RWPE2 (cell line): ENCODE measurements at regions not wholly inside any gene's neighbourhood (a gene's known extent, or its start where the extent isn't known, plus 50 kb on each side); places are given as distances from the start of the nearest gene placed in this dataset.

ENCODE experiments used
- ATAC-seq: fragments of 200-7000 bp; cut with Tn5 transposase; 3 replicates; pipeline ENCODE4 v1.9.1; 2021; ENCODE audit warnings: low read depth
- DNase-seq: peaks from one replicate; pipeline ENCODE4 v3.0.0-alpha.2; 2020; ENCODE audit warnings: low spot score
- H3K27ac ChIP-seq: fragments of 450-650 bp; 2 replicates; pipeline ENCODE4 v1.5.1; 2017; ENCODE audit warnings: mild to moderate bottlenecking; ENCODE audit not compliant: poor library complexity, severe bottlenecking
- H3K27me3 ChIP-seq: fragments of 250-450 bp; sonication (Bioruptor Pico); 2 replicates; pipeline ENCODE4 v1.5.1; 2021; ENCODE audit warnings: mild to moderate bottlenecking, moderate library complexity; ENCODE audit not compliant: insufficient read depth, poor library complexity, severe bottlenecking
- H3K36me3 ChIP-seq: fragments of 250-450 bp; sonication (Bioruptor Pico); 2 replicates; pipeline ENCODE4 v1.5.1; 2020; ENCODE audit warnings: low read depth, mild to moderate bottlenecking, moderate library complexity
- H3K4me1 ChIP-seq: fragments of 250-450 bp; sonication (Bioruptor Pico); 2 replicates; pipeline ENCODE4 v1.5.1; 2021; ENCODE audit warnings: mild to moderate bottlenecking, moderate library complexity; ENCODE audit not compliant: insufficient read depth, poor library complexity, severe bottlenecking
- H3K4me3 ChIP-seq: fragments of 250-450 bp; sonication (Bioruptor Pico); 2 replicates; pipeline ENCODE4 v1.5.1; 2021; ENCODE audit warnings: mild to moderate bottlenecking, moderate library complexity; ENCODE audit not compliant: severe bottlenecking
- H3K9me3 ChIP-seq: fragments of 250-450 bp; sonication (Bioruptor Pico); 2 replicates; pipeline ENCODE4 v1.5.1; 2021; ENCODE audit warnings: mild to moderate bottlenecking, moderate library complexity; ENCODE audit not compliant: severe bottlenecking
- CTCF ChIP-seq: fragments of 450-650 bp; IDR thresholded peaks from one replicate; pipeline ENCODE4 v1.5.1; 2017; ENCODE audit warnings: mild to moderate bottlenecking, moderate library complexity; ENCODE audit not compliant: poor library complexity, severe bottlenecking

- H3K9me3 ChIP-seq, result no peaks in the 10 kb centered on the region
- DNase-seq (peak; percentile 68), ATAC-seq (no peak)
- no peaks in the 10 kb centered on the region for H3K36me3 ChIP-seq
- no peaks in the 10 kb centered on the region for H3K4me1 ChIP-seq
- H3K4me3 ChIP-seq, result no peak overlapping the region
- H3K27me3 ChIP-seq, result peaks cover 5% of the 10 kb centered on the region
- H3K27ac ChIP-seq, result no peak overlapping the region
- no peak for TF ChIP-seq CTCF
These were observed 196.6 kb upstream of the DIO3 start for GRCh38 chr14:101364503-101365328.

- Histone ChIP-seq H3K4me1 (no peaks in the 10 kb centered on the region), H3K4me3 (no peak overlapping the region), H3K27ac (no peak overlapping the region), H3K9me3 (no peaks in the 10 kb centered on the region), H3K36me3 (no peaks in the 10 kb centered on the region), H3K27me3 (peaks cover 4% of the 10 kb centered on the region)
- ATAC-seq (peak; percentile 35; the same call in 1 of the 3 replicates), DNase-seq (peak; percentile 55)
- no peak for TF ChIP-seq CTCF
These were observed 195.8 kb upstream of the DIO3 start for GRCh38 chr14:101365329-101366158.

- Histone ChIP-seq H3K9me3 (no peaks in the 10 kb centered on the region), H3K27me3 (peaks cover 7% of the 10 kb centered on the region), H3K4me1 (no peaks in the 10 kb centered on the region), H3K4me3 (no peak overlapping the region), H3K27ac (no peak overlapping the region), H3K36me3 (no peaks in the 10 kb centered on the region)
- DNase-seq, result peak; percentile 66
- TF ChIP-seq CTCF, result no peak
- no peak for ATAC-seq
These were observed 193.7 kb upstream of the DIO3 start for GRCh38 chr14:101367421-101368261.

GRCh38 chr14:101368629-101369028, 192.7 kb upstream of the DIO3 start:
- ATAC-seq (no peak), DNase-seq (no peak)
- TF ChIP-seq CTCF, result no peak
- no peak overlapping the region for H3K4me3 ChIP-seq
- H3K27me3 ChIP-seq, result peaks cover 6% of the 10 kb centered on the region
- no peak overlapping the region for H3K27ac ChIP-seq
- no peaks in the 10 kb centered on the region for H3K36me3 ChIP-seq
- H3K9me3 ChIP-seq, result no peaks in the 10 kb centered on the region
- H3K4me1 ChIP-seq, result no peaks in the 10 kb centered on the region
